HTR-8/SVneo (cell line): ENCODE measurements at regions not wholly inside any gene's neighbourhood (a gene's known extent, or its start where the extent isn't known, plus 50 kb on each side); places are given as distances from the start of the nearest gene placed in this dataset.
"Not testable (repeated sequence)": the region's sequence is repeated elsewhere in the genome, so short reads cannot be mapped to it uniquely, and the experiment has no call there.

ENCODE experiments used
- DNase-seq: peaks from one replicate; pipeline ENCODE4 v3.0.0; 2011; ENCODE audit warnings: low spot score, mixed read lengths; ENCODE audit not compliant: insufficient read length
- FAIRE-seq: peaks from 2 replicates; lab custom pipeline; 2011; peaks lifted over from hg19 to GRCh38; lab: Jason Lieb, UNC

GRCh38 chr13:76330761-76331160, 555.4 kb downstream of the KCTD12 start:
- DNase-seq (no peak), FAIRE-seq (no peak)

DNA sequence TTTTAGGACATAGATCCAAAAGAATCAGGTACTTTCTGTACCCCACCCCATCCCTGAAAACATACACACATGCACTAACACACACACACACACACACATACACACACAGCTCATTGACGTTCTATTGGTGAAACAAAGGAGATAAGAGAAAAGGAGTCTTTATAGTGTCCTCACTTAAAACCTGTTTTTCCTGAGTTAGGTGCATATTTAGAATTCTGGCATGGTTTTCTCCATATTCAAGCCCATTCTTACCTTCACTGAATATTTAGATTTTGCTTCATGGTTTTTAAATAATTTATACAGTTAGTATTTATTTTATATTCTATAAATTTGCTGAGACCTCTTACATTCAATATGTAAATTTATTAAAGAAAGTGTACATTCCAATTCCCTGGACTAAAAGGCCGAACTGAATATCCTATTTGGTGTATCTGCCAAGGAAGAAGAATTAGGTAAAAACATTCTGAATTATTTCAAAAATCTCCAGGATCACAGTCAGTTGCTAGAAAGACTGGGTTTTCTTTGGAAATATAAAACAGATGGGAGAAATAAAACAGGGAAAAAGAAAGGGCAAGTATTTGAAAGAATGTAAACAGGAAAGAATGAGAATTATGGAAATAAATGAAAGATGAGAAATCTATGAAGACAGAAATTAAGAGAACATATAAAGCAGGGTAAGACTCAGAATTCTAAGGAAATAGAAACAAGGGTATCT, 556.2 kb downstream of the KCTD12 start:
- DNase-seq (no peak), FAIRE-seq (no peak)

- FAIRE-seq = no peak
Observed at GRCh38 chr13:76329004-76329403, 557.2 kb downstream of the KCTD12 start.

DNA sequence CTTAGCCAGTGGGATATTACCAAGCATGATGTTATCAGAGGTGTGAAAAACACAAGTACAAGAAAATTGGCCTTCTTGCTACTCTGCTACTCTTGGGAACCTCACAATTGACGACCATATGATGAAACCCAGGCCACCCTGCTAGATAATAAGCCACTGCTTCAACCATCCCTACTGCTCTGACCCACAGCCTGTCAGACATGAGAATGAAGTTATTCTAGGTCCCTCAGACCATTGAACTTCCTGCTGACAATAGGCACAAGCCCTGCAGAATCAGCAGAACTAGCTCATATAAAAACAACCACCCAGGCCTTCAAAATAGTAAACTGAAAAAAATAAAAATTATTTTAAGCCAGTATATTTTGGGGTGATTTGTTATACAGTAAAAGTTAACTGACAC, 559.9 kb downstream of the KCTD12 start:
- DNase-seq = no peak
- FAIRE-seq = no peak

More at GRCh38 chr13:76329004-76329403, 557.2 kb downstream of the KCTD12 start:
- DNase-seq = no peak

DNA sequence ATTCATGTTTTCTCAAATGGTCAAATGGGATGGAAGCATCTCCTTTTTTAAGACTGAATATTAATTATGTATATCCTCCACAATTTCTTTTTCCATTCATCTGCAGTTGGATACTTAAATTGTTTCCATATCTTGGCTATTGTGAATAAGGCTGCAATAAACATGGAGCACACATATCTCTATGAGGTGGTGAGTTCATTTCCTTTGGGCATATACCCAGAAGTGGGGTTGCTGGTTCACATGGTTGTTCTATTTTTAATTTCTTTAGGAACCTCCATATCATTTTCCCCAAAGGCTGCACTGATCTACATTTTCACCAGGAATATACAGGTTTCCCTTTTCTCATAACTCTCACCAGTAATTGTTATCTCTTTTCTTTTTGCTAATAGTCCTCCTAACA, 566.3 kb downstream of the KCTD12 start:
- no peak for DNase-seq
- no peak for FAIRE-seq

DNA sequence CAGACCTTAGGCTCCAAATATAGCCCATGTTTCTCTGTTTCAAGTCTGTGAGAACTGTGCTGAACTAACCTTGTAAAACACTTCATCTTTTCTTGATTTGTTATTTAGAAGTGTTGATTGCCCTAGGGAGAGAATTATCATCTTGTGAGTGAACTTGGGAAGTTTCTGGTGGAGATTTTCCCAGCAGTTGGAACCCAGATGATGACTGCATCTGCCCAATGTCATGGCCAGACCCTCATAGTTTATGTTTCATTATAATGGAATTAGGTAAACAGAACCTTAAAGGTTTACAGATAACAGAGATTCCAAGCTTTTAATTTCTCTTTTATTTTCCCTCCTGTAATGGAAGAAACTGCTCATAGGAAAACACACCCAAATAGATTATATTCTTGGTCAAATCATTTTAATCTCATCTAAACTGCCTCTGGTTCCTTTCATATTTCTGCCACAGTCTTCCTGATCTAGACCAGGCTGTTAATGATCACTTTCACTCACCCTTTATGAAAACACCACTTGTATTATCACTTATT, 569.1 kb downstream of the KCTD12 start:
- FAIRE-seq (no peak), DNase-seq (no peak)

DNA sequence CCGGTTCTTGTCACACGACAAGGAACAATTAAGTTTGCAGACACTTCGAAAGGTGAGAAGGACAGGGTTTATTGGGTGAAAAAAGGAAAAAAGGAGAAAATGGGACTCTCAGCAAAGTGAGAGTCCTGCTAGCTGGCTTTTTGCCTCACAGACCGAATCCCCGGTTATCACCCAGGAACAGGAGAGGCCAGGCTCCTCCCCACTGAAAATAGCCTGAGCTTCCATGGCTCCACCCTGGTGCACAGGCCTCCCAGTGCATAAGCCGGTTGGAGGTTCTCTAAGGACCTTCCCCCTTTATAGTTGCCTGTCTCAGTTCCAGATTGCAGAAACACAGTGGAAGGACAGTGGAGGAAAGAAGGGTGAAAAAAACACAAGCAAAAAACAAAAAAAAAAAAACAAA, 571.7 kb downstream of the KCTD12 start:
- FAIRE-seq = no peak
- no peak for DNase-seq

DNA sequence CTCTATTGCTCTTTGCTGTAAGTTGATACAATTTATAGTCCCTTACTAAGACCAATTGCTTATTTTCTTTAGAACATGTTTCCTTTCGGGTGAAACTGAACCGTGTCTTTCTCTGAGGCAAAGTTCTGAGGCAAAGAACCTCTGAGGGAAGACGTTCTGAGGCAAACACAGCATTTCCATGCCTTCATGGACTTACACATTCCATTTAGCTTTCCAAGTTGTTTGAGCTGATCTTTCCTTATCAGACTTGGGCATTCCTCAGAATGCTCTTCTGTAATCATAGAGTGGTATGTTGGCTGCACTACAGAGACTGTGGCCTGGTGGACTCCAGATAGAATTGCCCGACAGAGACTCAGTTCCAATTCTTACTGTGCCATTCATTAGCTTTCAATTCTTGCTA, 579.1 kb downstream of the KCTD12 start:
- DNase-seq = no peak
- FAIRE-seq = no peak

DNA sequence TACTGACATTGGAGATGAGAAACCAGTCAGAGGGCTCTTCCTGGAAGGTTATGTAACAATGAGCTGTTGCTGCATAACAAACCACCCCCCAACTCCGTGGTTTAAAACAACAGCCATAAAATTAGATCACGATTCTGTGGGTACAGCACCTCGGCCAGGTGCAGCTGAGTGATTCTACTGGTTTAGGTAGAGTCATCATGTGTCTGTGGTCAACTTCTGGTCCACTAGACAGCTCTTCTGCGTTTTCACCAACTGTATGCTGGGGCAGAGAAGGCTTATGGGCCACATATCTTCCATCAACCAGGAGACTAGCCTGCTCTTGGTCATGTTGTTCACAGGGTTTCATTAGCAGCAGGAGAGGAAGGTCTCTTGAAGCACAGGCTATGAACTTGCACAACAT, 585.5 kb downstream of the KCTD12 start:
- DNase-seq (no peak), FAIRE-seq (no peak)

GRCh38 chr13:76297331-76297730, 588.9 kb downstream of the KCTD12 start:
- no peak for FAIRE-seq

DNA sequence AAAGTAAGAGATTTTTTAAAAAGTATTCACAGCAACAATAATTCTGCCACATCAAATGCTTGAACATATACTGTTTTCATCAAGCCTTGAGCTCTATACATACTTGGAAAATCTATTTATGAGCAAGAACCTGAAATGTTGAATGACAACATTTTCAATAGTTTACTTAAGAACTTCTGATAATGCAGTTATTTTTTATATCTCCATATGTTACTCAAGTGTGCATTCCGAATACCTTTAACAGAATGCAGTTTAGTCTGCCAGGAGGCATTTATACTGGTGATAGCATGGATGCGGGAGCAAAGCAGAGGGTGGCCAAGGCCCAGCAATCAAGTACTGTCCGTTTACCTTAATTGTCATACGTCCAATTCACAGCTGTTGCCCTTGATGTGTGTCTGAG, 589.5 kb downstream of the KCTD12 start:
- FAIRE-seq (no peak), DNase-seq (no peak)

More at GRCh38 chr13:76297331-76297730, 588.9 kb downstream of the KCTD12 start:
- no peak for DNase-seq

- FAIRE-seq, DNase-seq: not testable (repeated sequence)
Observed at GRCh38 chr13:76295020-76295419, 591.2 kb downstream of the KCTD12 start.

DNA sequence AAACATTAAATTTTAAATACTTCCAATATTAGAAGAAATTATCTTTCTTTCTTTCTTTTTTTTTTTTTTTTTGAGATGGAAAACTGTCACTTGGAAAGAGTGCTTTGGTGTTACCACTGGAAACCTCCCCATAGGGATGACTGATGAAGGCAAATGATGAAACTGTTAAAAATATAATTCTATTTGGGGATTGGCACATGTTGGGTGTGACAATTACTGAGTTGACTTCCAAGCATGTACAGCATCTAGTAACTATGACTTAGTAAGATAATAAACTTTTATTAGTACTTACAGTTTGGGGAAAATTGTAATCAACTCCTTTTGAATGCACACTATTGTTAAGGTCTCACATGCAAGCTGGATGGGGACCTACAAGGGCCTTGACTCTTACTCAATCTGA, 592.5 kb downstream of the KCTD12 start:
- FAIRE-seq = no peak
- DNase-seq = no peak

GRCh38 chr13:76293346-76293745, 592.9 kb downstream of the KCTD12 start:
- FAIRE-seq (no peak), DNase-seq (no peak)

GRCh38 chr13:76292726-76293125, 593.5 kb downstream of the KCTD12 start:
- no peak for DNase-seq
- no peak for FAIRE-seq

- FAIRE-seq = no peak
Observed at GRCh38 chr13:76292031-76292430, 594.2 kb downstream of the KCTD12 start.

DNA sequence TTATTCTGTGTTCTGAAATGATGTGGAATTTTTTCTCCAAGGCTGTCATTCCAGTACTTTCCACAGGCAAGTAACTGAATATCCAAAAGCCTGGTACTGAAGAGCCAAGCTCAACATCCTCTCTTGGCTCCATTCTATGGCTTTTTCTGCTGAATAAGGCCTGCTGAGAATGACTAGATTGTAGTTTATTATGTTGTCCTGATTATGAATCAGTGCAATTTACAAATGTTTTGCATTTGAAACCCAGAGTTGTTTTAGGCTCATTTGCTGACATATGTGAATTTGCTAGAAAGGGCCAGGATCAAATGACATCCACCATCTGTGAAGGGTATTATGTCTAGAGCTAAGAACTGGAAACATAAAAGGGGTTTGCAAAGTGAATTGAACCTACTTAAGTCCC, 596.6 kb downstream of the KCTD12 start:
- FAIRE-seq (no peak), DNase-seq (no peak)

More at GRCh38 chr13:76292031-76292430, 594.2 kb downstream of the KCTD12 start:
- no peak for DNase-seq

GRCh38 chr13:76286178-76286577, 600.0 kb downstream of the KCTD12 start:
- no peak for FAIRE-seq
- no peak for DNase-seq

DNA sequence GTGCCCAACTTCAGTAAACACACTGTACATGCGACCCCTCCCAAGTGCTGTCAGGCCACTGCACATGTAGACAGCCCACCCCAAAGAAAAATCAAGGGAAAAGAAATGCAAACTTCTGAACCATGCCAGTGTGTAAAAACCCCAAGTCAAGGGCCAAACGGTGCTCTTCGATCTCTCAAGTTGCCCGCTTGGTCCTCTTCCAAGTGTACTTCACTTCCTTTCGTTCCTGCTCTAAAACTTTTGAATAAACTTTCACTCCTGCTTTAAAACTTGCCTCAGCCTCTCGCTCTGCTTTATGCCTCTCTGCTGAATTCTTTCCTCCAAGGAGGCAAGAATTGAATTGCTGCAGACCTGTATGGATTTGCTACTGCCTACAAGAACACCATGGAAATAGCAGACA, 600.7 kb downstream of the KCTD12 start:
- DNase-seq (no peak), FAIRE-seq (no peak)

DNA sequence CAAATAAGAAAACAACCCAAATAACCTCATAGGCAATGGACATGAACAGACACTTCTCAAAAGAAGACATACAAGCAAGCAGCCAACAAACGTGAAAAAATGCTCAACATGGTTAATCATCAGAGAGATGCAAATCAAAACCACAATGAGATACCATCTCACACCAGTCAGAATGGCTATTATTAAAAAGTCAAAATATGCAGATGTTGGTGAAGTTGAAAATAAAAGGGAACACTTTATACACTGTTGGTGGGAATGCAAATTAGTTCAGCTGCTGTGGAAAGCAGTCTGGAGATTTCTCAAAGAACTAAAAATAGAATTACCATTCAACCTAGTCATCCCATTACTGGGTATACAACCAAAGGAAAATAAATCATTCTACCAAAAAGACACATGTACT, 606.4 kb downstream of the KCTD12 start:
- DNase-seq, FAIRE-seq: not testable (repeated sequence)

GRCh38 chr13:76271728-76272232, 614.4 kb downstream of the KCTD12 start:
- no peak for DNase-seq
- FAIRE-seq = no peak

GRCh38 chr13:76268307-76268706, 617.9 kb downstream of the KCTD12 start:
- DNase-seq, FAIRE-seq: not testable (repeated sequence)
